CD4-positive, alpha-beta T cell treated with Interleukin-6 for 4 hours (primary cell): ENCODE measurements at regions not wholly inside any gene's neighbourhood (a gene's known extent, or its start where the extent isn't known, plus 50 kb on each side); places are given as distances from the start of the nearest gene placed in this dataset.

ENCODE experiments used
- DNase-seq: peaks from one replicate; pipeline ENCODE4 v3.0.0-alpha.2; 2020; ENCODE audit warnings: mixed read lengths

DNA sequence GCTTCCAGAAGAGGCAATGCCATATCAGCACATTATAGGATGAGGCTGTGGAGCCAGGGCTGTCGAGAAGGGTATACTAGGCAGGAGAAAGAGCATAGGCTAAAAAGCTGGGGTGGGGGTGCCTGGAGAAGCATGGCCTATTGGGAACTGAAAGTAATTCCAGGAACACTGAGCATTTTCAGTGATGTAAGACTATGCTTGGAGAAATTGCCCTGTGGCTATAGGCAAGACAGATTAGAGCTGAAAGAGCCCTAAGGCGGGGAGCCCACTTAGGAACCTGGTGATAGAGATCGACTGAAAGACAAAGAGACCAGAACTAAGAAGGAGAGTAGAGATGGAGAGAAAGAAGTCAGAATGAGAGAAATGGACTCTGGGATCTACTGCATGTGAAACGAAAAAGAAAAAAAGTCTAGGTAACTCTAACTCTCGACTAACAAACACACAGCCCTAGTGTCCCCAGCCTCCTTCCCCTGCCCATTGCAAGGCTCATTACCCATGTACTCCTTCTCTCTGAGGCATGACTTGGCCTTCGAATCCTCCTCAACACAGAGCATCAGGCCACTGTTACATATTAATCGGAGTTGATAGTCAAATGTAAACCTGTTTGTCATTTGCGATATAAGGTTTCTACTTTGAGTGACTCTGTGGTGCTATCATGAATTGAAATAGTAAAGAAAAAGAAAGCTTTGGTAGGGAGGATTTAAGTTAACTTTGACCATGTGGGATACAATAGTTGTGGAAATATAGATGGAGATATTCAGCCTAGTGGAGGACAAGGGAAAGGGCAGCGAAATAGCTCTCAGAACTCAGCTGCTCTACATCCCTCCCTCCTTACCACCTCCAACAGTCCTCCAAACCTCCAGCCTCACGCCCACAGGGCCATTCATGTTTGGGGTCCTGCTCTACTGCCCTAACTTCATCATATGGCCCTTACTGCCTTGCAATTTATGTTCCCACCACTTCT lies 52.3 kb upstream of the BMAL1 start:
- DNase-seq = no peak

DNA sequence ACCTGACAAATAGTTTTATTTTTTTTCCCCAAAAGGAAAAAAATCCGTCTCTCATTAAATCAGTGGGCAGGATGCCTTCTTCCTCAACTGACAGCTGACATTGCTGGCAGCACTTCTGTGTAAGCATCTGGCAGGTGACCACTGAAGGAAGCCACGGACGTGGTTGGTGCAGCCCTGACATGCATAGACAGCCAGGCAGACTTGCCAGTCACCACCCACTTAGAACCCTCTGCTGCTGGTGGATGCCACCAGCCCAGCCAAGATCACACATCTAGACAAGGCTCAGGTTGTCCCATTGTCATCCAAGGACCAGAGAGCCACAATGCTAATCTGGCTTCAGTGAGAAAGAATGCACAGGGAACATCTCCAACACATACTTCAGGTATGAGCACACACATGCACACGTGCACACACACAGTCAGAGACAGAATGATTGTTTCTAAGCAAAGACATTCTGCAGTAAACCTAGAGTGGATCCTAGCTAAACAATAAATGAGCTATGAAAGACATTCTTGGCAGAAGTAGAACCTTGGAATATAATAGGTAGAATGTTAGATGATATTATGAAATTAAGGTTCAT lies 49.8 kb upstream of the BMAL1 start:
- no peak for DNase-seq
